GM18498 (cell line): ENCODE measurements at regions not wholly inside any gene's neighbourhood (a gene's known extent, or its start where the extent isn't known, plus 50 kb on each side); places are given as distances from the start of the nearest gene placed in this dataset.
"Not testable (repeated sequence)": the region's sequence is repeated elsewhere in the genome, so short reads cannot be mapped to it uniquely, and the experiment has no call there.

Experiments
- ATAC-seq: cut with Tn5 transposase; IDR thresholded peaks from one replicate; pipeline ENCODE4 v1.9.1; 2021; ENCODE audit warnings: mild to moderate bottlenecking, moderate library complexity; ENCODE audit not compliant: unreplicated experiment

GRCh38 chr12:97616946-97617345, 154.3 kb downstream of the RMST start:
- no peak for ATAC-seq

- ATAC-seq: no peak
Measured at GRCh38 chr12:97628962-97629361, 166.4 kb downstream of the RMST start.

- ATAC-seq: no peak
Measured at GRCh38 chr12:97629382-97629781, 166.8 kb downstream of the RMST start.

- no peak for ATAC-seq
Measured at GRCh38 chr12:97630356-97630755, 167.8 kb downstream of the RMST start.

GRCh38 chr12:97630875-97631274, 168.3 kb downstream of the RMST start:
- ATAC-seq: no peak

- no peak for ATAC-seq
Measured at GRCh38 chr12:97637770-97638169, 175.2 kb downstream of the RMST start.

GRCh38 chr12:97638739-97639138, 176.1 kb downstream of the RMST start:
- no peak for ATAC-seq

- no peak for ATAC-seq
Measured at GRCh38 chr12:97639702-97640101, 177.1 kb downstream of the RMST start.

- ATAC-seq: no peak
Measured at GRCh38 chr12:97640826-97641225, 178.2 kb downstream of the RMST start.

- no peak for ATAC-seq
Measured at GRCh38 chr12:97642911-97643310, 180.3 kb downstream of the RMST start.

GRCh38 chr12:97643924-97644323, 181.3 kb downstream of the RMST start:
- no peak for ATAC-seq

GRCh38 chr12:97645726-97646125, 183.1 kb downstream of the RMST start:
- ATAC-seq: no peak

- no peak for ATAC-seq
Measured at GRCh38 chr12:97647142-97647541, 184.5 kb downstream of the RMST start.

- no peak for ATAC-seq
Measured at GRCh38 chr12:97650242-97650641, 187.6 kb downstream of the RMST start.

- not testable (repeated sequence) for ATAC-seq
Measured at GRCh38 chr12:97656548-97656947, 193.9 kb downstream of the RMST start.

- no peak for ATAC-seq
Measured at GRCh38 chr12:97659117-97659880, 196.7 kb downstream of the RMST start.

GRCh38 chr12:97666263-97666662, 203.7 kb downstream of the RMST start:
- no peak for ATAC-seq

- ATAC-seq: no peak
Measured at GRCh38 chr12:97672870-97673269, 210.3 kb downstream of the RMST start.

- no peak for ATAC-seq
Measured at GRCh38 chr12:97680751-97681150, 218.1 kb downstream of the RMST start.

- ATAC-seq: peak; percentile 73
Measured at GRCh38 chr12:97681612-97682504, 219.3 kb downstream of the RMST start.

- ATAC-seq: no peak
Measured at GRCh38 chr12:97685360-97685759, 222.8 kb downstream of the RMST start.

- ATAC-seq: no peak
Measured at GRCh38 chr12:97701901-97702300, 239.3 kb downstream of the RMST start.
